HepG2 (cell line): ENCODE measurements at regions not wholly inside any gene's neighbourhood (a gene's known extent, or its start where the extent isn't known, plus 50 kb on each side); places are given as distances from the start of the nearest gene placed in this dataset.

ENCODE experiments used
- ATAC-seq: fragments of 200-7000 bp; cut with Tn5 transposase; 3 replicates; pipeline ENCODE4 v1.9.1; 2020; ENCODE audit warnings: mild to moderate bottlenecking, moderate library complexity
- BruUV-seq: library from RNA; stranded (reverse); fragments of 400-500 nt; replicated peaks from 2 replicates; lab custom pipeline; 2021; lab: Mats Ljungman, UMichigan
- CTCF ChIA-PET: fragments of 300-600 bp; formaldehyde crosslinking; extraction: SDS; loops from one replicate; lab custom pipeline; 2021; ENCODE audit warnings: low total read pairs, inconsistent platforms, low intra/inter-chr PET ratio; lab: Yijun Ruan, JAX
- POLR2A ChIA-PET: fragments of 350-600 bp; sonication (Branson Sonifier 250); formaldehyde crosslinking; loops from one replicate; lab custom pipeline; 2020; ENCODE audit warnings: antibody characterized with exemption, inconsistent platforms; lab: Yijun Ruan, JAX
- DNase-seq: peaks from one replicate; pipeline ENCODE4 v3.0.0-alpha.2; 2015; ENCODE audit warnings: low spot score
- FAIRE-seq: peaks from 3 replicates; lab custom pipeline; 2011; peaks lifted over from hg19 to GRCh38; lab: Jason Lieb, UNC
- H2AFZ ChIP-seq: one replicate; pipeline ENCODE4 v1.6.1; 2011; ENCODE audit warnings: low read length, inconsistent platforms
- H3K27ac ChIP-seq: fragments of 300-600 bp; 3 replicates; pipeline ENCODE4 v1.8.0; 2011; ENCODE audit warnings: mixed run types, mild to moderate bottlenecking, mixed read lengths, low read length, inconsistent platforms; ENCODE audit not compliant: insufficient read depth; ENCODE audit errors: extremely low read length
- H3K27me3 ChIP-seq, 2 experiments: fragments of 200-600 bp in 1 of 2; 2 replicates in 1 of 2; 3 replicates in 1 of 2; pipeline versions ENCODE4 v1.6.0 to v1.8.0; 2011; ENCODE audit warnings: low read length in 2 of 2, mild to moderate bottlenecking in 2 of 2, moderate library complexity in 2 of 2, inconsistent platforms in 1 of 2; ENCODE audit not compliant: insufficient read depth in 2 of 2, control insufficient read depth in 1 of 2
- H3K36me3 ChIP-seq, 2 experiments: fragments of 200-600 bp in 1 of 2; replicated peaks in 1 of 2; 2 replicates in 1 of 2; 3 replicates in 1 of 2; pipeline versions ENCODE4 v1.5.1 to v1.8.0; 2011; ENCODE audit warnings: low read length in 2 of 2, inconsistent platforms in 1 of 2; ENCODE audit not compliant: insufficient read depth in 2 of 2, control insufficient read depth in 1 of 2
- H3K4me1 ChIP-seq: 2 replicates; pipeline ENCODE4 v1.5.1; 2012; ENCODE audit warnings: low read length, inconsistent platforms; ENCODE audit not compliant: insufficient read depth
- H3K4me2 ChIP-seq: 2 replicates; pipeline ENCODE4 v1.6.0; 2011; ENCODE audit warnings: low read depth, low read length, inconsistent platforms
- H3K4me3 ChIP-seq, 3 experiments: fragments of 200-600 bp in 1 of 3; sonication (generic), shearing (Covaris generic) in 1 of 3; replicated peaks in 1 of 3; 2 replicates each; pipeline ENCODE4 v1.5.1; 2011 to 2016; ENCODE audit warnings: low read length in 3 of 3, inconsistent platforms in 2 of 3, low read depth in 2 of 3, mild to moderate bottlenecking in 2 of 3, control low read depth in 1 of 3, mixed read lengths in 1 of 3; ENCODE audit not compliant: insufficient read depth in 1 of 3
- H3K79me2 ChIP-seq: one replicate; pipeline ENCODE4 v1.6.1; 2011; ENCODE audit warnings: low read length, inconsistent platforms; ENCODE audit not compliant: insufficient read depth
- H3K9ac ChIP-seq: 2 replicates; pipeline ENCODE4 v1.6.0; 2011; ENCODE audit warnings: mild to moderate bottlenecking, low read depth, low read length, inconsistent platforms; ENCODE audit not compliant: insufficient read depth
- H3K9me3 ChIP-seq: 2 replicates; pipeline ENCODE4 v1.5.1; 2012; ENCODE audit warnings: mild to moderate bottlenecking, low read length
- H4K20me1 ChIP-seq: 2 replicates; pipeline ENCODE4 v1.6.0; 2011; ENCODE audit warnings: inconsistent platforms, mild to moderate bottlenecking, low read length, moderate library complexity; ENCODE audit not compliant: insufficient read depth
- ATF7-NPFF ChIP-seq: sonication (generic); formaldehyde crosslinking; IDR thresholded peaks from 2 replicates; pipeline ENCODE4 v1.8.1; 2023; ENCODE audit warnings: mild to moderate bottlenecking, low read depth, missing genetic modification reagents, moderate library complexity
- ELF1 ChIP-seq: sonication (generic); formaldehyde crosslinking; IDR thresholded peaks from 2 replicates; pipeline ENCODE4 v1.4.0; 2020; ENCODE audit warnings: missing genetic modification reagents
- FOSL1 ChIP-seq: sonication (generic); formaldehyde crosslinking; IDR thresholded peaks from 2 replicates; pipeline ENCODE4 v1.9.0; 2021; ENCODE audit warnings: missing genetic modification reagents, borderline replicate concordance
- GZF1 ChIP-seq: sonication (generic); formaldehyde crosslinking; IDR thresholded peaks from 2 replicates; pipeline ENCODE4 v1.5.1; 2020; ENCODE audit warnings: mild to moderate bottlenecking, missing genetic modification reagents
- HCFC1 ChIP-seq: fragments of 150-350 bp; IDR thresholded peaks from 2 replicates; pipeline ENCODE4 v1.6.1; 2014; ENCODE audit warnings: low read depth, low read length
- HNF4A ChIP-seq: sonication (generic); formaldehyde crosslinking; IDR thresholded peaks from 2 replicates; pipeline ENCODE4 v1.4.0; 2020; ENCODE audit warnings: missing genetic modification reagents
- HOMEZ ChIP-seq: IDR thresholded peaks from 2 replicates; pipeline ENCODE4 v1.6.1; 2016; ENCODE audit warnings: low read depth
- PAX8 ChIP-seq: sonication (generic); formaldehyde crosslinking; IDR thresholded peaks from 2 replicates; pipeline ENCODE4 v1.8.0; 2022; ENCODE audit warnings: mild to moderate bottlenecking, missing genetic modification reagents, borderline replicate concordance
- SNAPC4 ChIP-seq: sonication (generic); formaldehyde crosslinking; IDR thresholded peaks from 2 replicates; pipeline ENCODE4 v1.4.0; 2020; ENCODE audit warnings: mild to moderate bottlenecking, missing genetic modification reagents
- SP4 ChIP-seq: sonication (generic); formaldehyde crosslinking; IDR thresholded peaks from 2 replicates; pipeline ENCODE4 v1.8.1; 2023; ENCODE audit warnings: mild to moderate bottlenecking, missing genetic modification reagents
- TARDBP ChIP-seq: sonication (generic); formaldehyde crosslinking; IDR thresholded peaks from 2 replicates; pipeline ENCODE4 v1.8.0; 2022; ENCODE audit warnings: mild to moderate bottlenecking, missing genetic modification reagents
- ZBTB4 ChIP-seq: sonication (generic); formaldehyde crosslinking; IDR thresholded peaks from 2 replicates; pipeline ENCODE4 v1.4.0; 2020; ENCODE audit warnings: missing genetic modification reagents, mild to moderate bottlenecking, borderline replicate concordance
- ZFP91 ChIP-seq: sonication (generic); formaldehyde crosslinking; IDR thresholded peaks from 2 replicates; pipeline ENCODE4 v1.9.0; 2022; ENCODE audit warnings: missing genetic modification reagents, mild to moderate bottlenecking, borderline replicate concordance
- in situ Hi-C: cut with HindIII; loops from 2 replicates; pipeline ENCODE4 v1.10.0; 2017; ENCODE audit warnings: low pct_unique_long_range_greater_than_20kb; ENCODE audit not compliant: extremely low pct_ligation_motif_present
- intact Hi-C: fragments of 100-400 bp; cut with micrococcal nuclease; formaldehyde crosslinking; loops from one replicate; pipeline ENCODE4 v1.10.0; 2022; ENCODE audit not compliant: unreplicated experiment

- H4K20me1 ChIP-seq: no peaks in the 10 kb centered on the region
- no peak overlapping the region for H3K4me3 ChIP-seq
- no peaks in the 10 kb centered on the region for H3K9me3 ChIP-seq
- no peak overlapping the region for H3K27ac ChIP-seq
- FAIRE-seq (no peak), ATAC-seq (no peak), DNase-seq (no peak)
- POLR2A ChIA-PET: no interaction called here
- in situ Hi-C loops (no loop called here), intact Hi-C loops (no loop called here)
- no peaks in the 10 kb centered on the region for H3K27me3 ChIP-seq
- CTCF ChIA-PET: no interaction called here
- H2AFZ ChIP-seq: no peak overlapping the region
- no peak overlapping the region for H3K9ac ChIP-seq
- no TSS peak for BruUV-seq
- H3K4me1 ChIP-seq: no peaks in the 10 kb centered on the region
- H3K4me2 ChIP-seq: no peak overlapping the region
- no peaks in the 10 kb centered on the region for H3K36me3 ChIP-seq
- no peaks in the 10 kb centered on the region for H3K79me2 ChIP-seq
- no peak for TF ChIP-seq HOMEZ (CRISPR knock-in tag)
- TF ChIP-seq PAX8 (CRISPR knock-in tag): no peak
- no peak for TF ChIP-seq HCFC1
- no peak for TF ChIP-seq GZF1 (CRISPR knock-in tag)
- no peak for TF ChIP-seq ELF1 (CRISPR knock-in tag)
- no peak for TF ChIP-seq FOSL1
- no peak for TF ChIP-seq TARDBP (CRISPR knock-in tag)
- TF ChIP-seq ZBTB4 (CRISPR knock-in tag): no peak
- TF ChIP-seq ZFP91 (CRISPR knock-in tag): no peak
- TF ChIP-seq ATF7-NPFF (CRISPR knock-in tag): no peak
- TF ChIP-seq HNF4A: no peak
- TF ChIP-seq SP4 (CRISPR knock-in tag): no peak
- TF ChIP-seq SNAPC4 (CRISPR knock-in tag): no peak
Observed at GRCh38 chr4:36921476-36922216, 322.9 kb upstream of the NWD2 start.
